CD4-positive, alpha-beta T cell (primary cell): ENCODE measurements at regions not wholly inside any gene's neighbourhood (a gene's known extent, or its start where the extent isn't known, plus 50 kb on each side); places are given as distances from the start of the nearest gene placed in this dataset.

Source experiments
- ATAC-seq: fragments of 200-7000 bp; cut with Tn5 transposase; one replicate; pipeline ENCODE4 v1.10.0; 2022; ENCODE audit warnings: mild to moderate bottlenecking; ENCODE audit not compliant: poor library complexity
- CTCF ChIA-PET: fragments of 350-600 bp; sonication (Branson Sonifier 250); formaldehyde crosslinking; loops from one replicate; lab custom pipeline; 2021; ENCODE audit warnings: antibody characterized with exemption, inconsistent platforms; lab: Charles Lee
- POLR2A ChIA-PET: fragments of 350-600 bp; sonication (Branson Sonifier 250); formaldehyde crosslinking; loops from one replicate; lab custom pipeline; 2021; ENCODE audit warnings: antibody characterized with exemption, inconsistent platforms; lab: Charles Lee
- DNase-seq, 14 experiments: peaks; one replicate each; pipeline ENCODE4 v3.0.0-alpha.2; 2013 to 2020; ENCODE audit warnings: mixed read lengths in 2 of 14
- H3K27ac ChIP-seq, 2 donors: one replicate each; pipeline versions ENCODE4 v1.5.1 to v1.7.0; 2013; ENCODE audit warnings: low read length in 2 of 2, low read depth in 1 of 2, mild to moderate bottlenecking in 1 of 2
- H3K27me3 ChIP-seq, 2 experiments: 1 replicate in 1 of 2; 2 replicates in 1 of 2; pipeline versions ENCODE4 v1.6.1 to v1.7.0; 2013; ENCODE audit warnings: low read length in 2 of 2, control low read depth in 1 of 2, mild to moderate bottlenecking in 1 of 2, moderate library complexity in 1 of 2; ENCODE audit not compliant: insufficient read depth in 2 of 2, control insufficient read depth in 1 of 2
- H3K36me3 ChIP-seq: one replicate; pipeline ENCODE4 v1.6.1; 2013; ENCODE audit warnings: low read length, control low read depth; ENCODE audit not compliant: insufficient read depth
- H3K4me1 ChIP-seq: one replicate; pipeline ENCODE4 v1.6.1; 2013; ENCODE audit warnings: low read length, control low read depth; ENCODE audit not compliant: insufficient read depth
- H3K4me3 ChIP-seq: one replicate; pipeline ENCODE4 v1.5.1; 2013; ENCODE audit warnings: mild to moderate bottlenecking, low read length, moderate library complexity
- H3K9me3 ChIP-seq, 2 experiments: 1 replicate in 1 of 2; 2 replicates in 1 of 2; pipeline versions ENCODE4 v1.6.1 to v1.7.0; 2013; ENCODE audit warnings: low read length in 2 of 2, mild to moderate bottlenecking in 2 of 2, control low read depth in 1 of 2, moderate library complexity in 1 of 2; ENCODE audit not compliant: control insufficient read depth in 1 of 2, insufficient read depth in 1 of 2
- H3K27ac Mint-ChIP-seq: one replicate; pipeline ENCODE4 v1.8.0; 2020; ENCODE audit warnings: mixed read lengths
- H3K27me3 Mint-ChIP-seq: one replicate; pipeline ENCODE4 v1.8.0; 2021; ENCODE audit warnings: mixed read lengths
- H3K36me3 Mint-ChIP-seq: one replicate; pipeline ENCODE4 v1.8.0; 2021; ENCODE audit warnings: low read depth, mixed read lengths
- H3K4me1 Mint-ChIP-seq: one replicate; pipeline ENCODE4 v1.8.0; 2021; ENCODE audit warnings: low read depth, mixed read lengths
- H3K4me3 Mint-ChIP-seq: one replicate; pipeline ENCODE4 v1.8.0; 2020; ENCODE audit warnings: mild to moderate bottlenecking, mixed read lengths
- H3K9me3 Mint-ChIP-seq: one replicate; pipeline ENCODE4 v1.8.0; 2020; ENCODE audit warnings: mixed read lengths
- intact Hi-C, 2 experiments: fragments of 100-400 bp; cut with DNase I in 1 of 2; cut with micrococcal nuclease in 1 of 2; formaldehyde crosslinking; loops; one replicate each; pipeline versions ENCODE4 v1.15.1 to v1.9.0; 2023 to 2025; cut with DNase I, micrococcal nuclease
- TF ChIP-seq, protein P1 (sequence below): fragments of 200-600 bp; IDR thresholded peaks from one replicate; pipeline ENCODE4 v1.8.0; 2022; ENCODE audit warnings: antibody characterized with exemption, mild to moderate bottlenecking

- ChIA-PET POLR2A (no interaction called here), CTCF (no interaction called here)
- intact Hi-C loops = no loop called here
- Mint-ChIP-seq H3K4me1 (no peaks in the 10 kb centered on the region), H3K27me3 (no peaks in the 10 kb centered on the region), H3K4me3 (no peak overlapping the region), H3K9me3 (no peaks in the 10 kb centered on the region), H3K27ac (no peak overlapping the region), H3K36me3 (no peaks in the 10 kb centered on the region)
- DNase-seq (no peak), ATAC-seq (no peak)
- TF ChIP-seq, protein P1, sequence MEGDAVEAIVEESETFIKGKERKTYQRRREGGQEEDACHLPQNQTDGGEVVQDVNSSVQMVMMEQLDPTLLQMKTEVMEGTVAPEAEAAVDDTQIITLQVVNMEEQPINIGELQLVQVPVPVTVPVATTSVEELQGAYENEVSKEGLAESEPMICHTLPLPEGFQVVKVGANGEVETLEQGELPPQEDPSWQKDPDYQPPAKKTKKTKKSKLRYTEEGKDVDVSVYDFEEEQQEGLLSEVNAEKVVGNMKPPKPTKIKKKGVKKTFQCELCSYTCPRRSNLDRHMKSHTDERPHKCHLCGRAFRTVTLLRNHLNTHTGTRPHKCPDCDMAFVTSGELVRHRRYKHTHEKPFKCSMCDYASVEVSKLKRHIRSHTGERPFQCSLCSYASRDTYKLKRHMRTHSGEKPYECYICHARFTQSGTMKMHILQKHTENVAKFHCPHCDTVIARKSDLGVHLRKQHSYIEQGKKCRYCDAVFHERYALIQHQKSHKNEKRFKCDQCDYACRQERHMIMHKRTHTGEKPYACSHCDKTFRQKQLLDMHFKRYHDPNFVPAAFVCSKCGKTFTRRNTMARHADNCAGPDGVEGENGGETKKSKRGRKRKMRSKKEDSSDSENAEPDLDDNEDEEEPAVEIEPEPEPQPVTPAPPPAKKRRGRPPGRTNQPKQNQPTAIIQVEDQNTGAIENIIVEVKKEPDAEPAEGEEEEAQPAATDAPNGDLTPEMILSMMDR = no peak
- Histone ChIP-seq H3K4me3 (no peak overlapping the region), H3K27me3 (no peaks in the 10 kb centered on the region), H3K36me3 (no peaks in the 10 kb centered on the region), H3K27ac (no peak overlapping the region), H3K9me3 (no peaks in the 10 kb centered on the region), H3K4me1 (no peaks in the 10 kb centered on the region)
These were observed 1135.9 kb downstream of the KCNT2 start for GRCh38 chr1:195472291-195472690.

DNA sequence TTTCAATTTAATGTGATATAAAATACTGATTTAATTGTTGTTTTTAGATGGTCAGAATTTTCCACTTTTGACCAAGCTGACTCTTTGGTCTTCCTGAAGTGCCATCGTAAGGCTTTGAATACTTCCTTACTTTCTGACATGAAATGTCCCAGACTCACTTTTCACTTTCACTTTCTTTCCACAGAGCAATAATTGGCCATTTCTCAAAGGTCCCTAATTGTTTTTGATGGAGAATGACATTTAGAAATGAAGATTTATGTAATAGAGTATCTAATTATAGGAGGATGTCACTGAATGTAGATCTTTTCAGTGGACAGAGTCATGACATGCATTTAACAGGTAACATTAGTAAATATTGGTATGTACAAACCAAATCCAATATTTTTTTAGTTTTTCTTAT lies 1141.6 kb downstream of the KCNT2 start:
- Histone ChIP-seq H3K36me3 (no peaks in the 10 kb centered on the region), H3K9me3 (no peaks in the 10 kb centered on the region), H3K4me3 (no peak overlapping the region), H3K4me1 (no peaks in the 10 kb centered on the region), H3K27me3 (no peaks in the 10 kb centered on the region), H3K27ac (no peak overlapping the region)
- Mint-ChIP-seq H3K9me3 (no peaks in the 10 kb centered on the region), H3K36me3 (no peaks in the 10 kb centered on the region), H3K4me3 (no peak overlapping the region), H3K27me3 (no peaks in the 10 kb centered on the region), H3K4me1 (no peaks in the 10 kb centered on the region), H3K27ac (no peak overlapping the region)
- CTCF ChIA-PET = no interaction called here
- ATAC-seq = no peak
- intact Hi-C loops = no loop called here
- TF ChIP-seq, protein P1 = no peak
- DNase-seq = no peak
- POLR2A ChIA-PET = no interaction called here

GRCh38 chr1:195462646-195463045 lies 1145.6 kb downstream of the KCNT2 start:
- Histone ChIP-seq H3K27ac (no peak overlapping the region), H3K4me1 (no peaks in the 10 kb centered on the region), H3K36me3 (no peaks in the 10 kb centered on the region), H3K27me3 (no peaks in the 10 kb centered on the region), H3K4me3 (no peak overlapping the region), H3K9me3 (no peaks in the 10 kb centered on the region)
- Mint-ChIP-seq H3K4me1 (no peaks in the 10 kb centered on the region), H3K9me3 (no peaks in the 10 kb centered on the region), H3K27me3 (no peaks in the 10 kb centered on the region), H3K36me3 (no peaks in the 10 kb centered on the region), H3K27ac (no peak overlapping the region), H3K4me3 (no peak overlapping the region)
- intact Hi-C loops = no loop called here
- DNase-seq = no peak
- no peak for ATAC-seq
- CTCF ChIA-PET = no interaction called here
- TF ChIP-seq, protein P1 = no peak
- POLR2A ChIA-PET = no interaction called here
